ENCODE measurements at regions not wholly inside any gene's neighbourhood (a gene's known extent, or its start where the extent isn't known, plus 50 kb on each side); places are given as distances from the start of the nearest gene placed in this dataset.
A peak's percentile ranks its signal among the peaks of the same experiment; 100 is the strongest.

- no peak overlapping the region for H3K4me3 ChIP-seq (ENCODE audit: low read depth, low read length)
- TF ChIP-seq CTCF (IDR thresholded peaks at IDR 0.05; ENCODE audit: control insufficient read depth, extremely low read depth, insufficient read depth), result no peak
- no peak for DNase-seq (ENCODE audit: low read depth)
These were observed 935.9 kb downstream of the JRKL start for GRCh38 chr11:97325693-97326092.

- DNase-seq (ENCODE audit: low read depth), result no peak
- H3K4me3 ChIP-seq (ENCODE audit: low read depth, low read length), result no peak overlapping the region
- no peak for TF ChIP-seq CTCF (IDR thresholded peaks at IDR 0.05; ENCODE audit: control insufficient read depth, extremely low read depth, insufficient read depth)
These were observed 942.5 kb downstream of the JRKL start for GRCh38 chr11:97332271-97332670.

GRCh38 chr11:97336064-97336463 is 946.3 kb downstream of the JRKL start:
- H3K4me3 ChIP-seq (ENCODE audit: low read depth, low read length), result no peak overlapping the region
- TF ChIP-seq CTCF (IDR thresholded peaks at IDR 0.05; ENCODE audit: control insufficient read depth, extremely low read depth, insufficient read depth), result no peak
- DNase-seq (ENCODE audit: low read depth), result no peak

- no peak overlapping the region for H3K4me3 ChIP-seq (ENCODE audit: low read depth, low read length)
- DNase-seq (ENCODE audit: low read depth), result peak; percentile 7
- TF ChIP-seq CTCF (IDR thresholded peaks at IDR 0.05; ENCODE audit: control insufficient read depth, extremely low read depth, insufficient read depth), result no peak
These were observed 955.2 kb downstream of the JRKL start for GRCh38 chr11:97345032-97345431.

- H3K4me3 ChIP-seq (ENCODE audit: low read depth, low read length), result no peak overlapping the region
- no peak for DNase-seq (ENCODE audit: low read depth)
- no peak for TF ChIP-seq CTCF (IDR thresholded peaks at IDR 0.05; ENCODE audit: control insufficient read depth, extremely low read depth, insufficient read depth)
These were observed 959.4 kb downstream of the JRKL start for GRCh38 chr11:97349201-97349600.

GRCh38 chr11:97351939-97352338 is 962.1 kb downstream of the JRKL start:
- no peak for TF ChIP-seq CTCF (IDR thresholded peaks at IDR 0.05; ENCODE audit: control insufficient read depth, extremely low read depth, insufficient read depth)
- no peak overlapping the region for H3K4me3 ChIP-seq (ENCODE audit: low read depth, low read length)
- no peak for DNase-seq (ENCODE audit: low read depth)

- H3K4me3 ChIP-seq (ENCODE audit: low read depth, low read length), result no peak overlapping the region
- no peak for DNase-seq (ENCODE audit: low read depth)
- TF ChIP-seq CTCF (IDR thresholded peaks at IDR 0.05; ENCODE audit: control insufficient read depth, extremely low read depth, insufficient read depth), result no peak
These were observed 964.2 kb downstream of the JRKL start for GRCh38 chr11:97354026-97354425.
